Neural progenitor cell (in vitro differentiated cells): ENCODE measurements at regions not wholly inside any gene's neighbourhood (a gene's known extent, or its start where the extent isn't known, plus 50 kb on each side); places are given as distances from the start of the nearest gene placed in this dataset.

Experiments
- EZH2phosphoT487 ChIP-seq: fragments of 200-600 bp; sonication (generic); IDR thresholded peaks from 2 replicates; pipeline ENCODE4 v1.6.1; 2017; ENCODE audit warnings: antibody characterized with exemption
- TF ChIP-seq, protein P1 (sequence below): fragments of 200-600 bp; sonication (generic); IDR thresholded peaks from 2 replicates; pipeline ENCODE4 v1.5.1; 2017; ENCODE audit warnings: antibody characterized with exemption, mild to moderate bottlenecking

- no peak for TF ChIP-seq EZH2phosphoT487
- TF ChIP-seq, protein P1, sequence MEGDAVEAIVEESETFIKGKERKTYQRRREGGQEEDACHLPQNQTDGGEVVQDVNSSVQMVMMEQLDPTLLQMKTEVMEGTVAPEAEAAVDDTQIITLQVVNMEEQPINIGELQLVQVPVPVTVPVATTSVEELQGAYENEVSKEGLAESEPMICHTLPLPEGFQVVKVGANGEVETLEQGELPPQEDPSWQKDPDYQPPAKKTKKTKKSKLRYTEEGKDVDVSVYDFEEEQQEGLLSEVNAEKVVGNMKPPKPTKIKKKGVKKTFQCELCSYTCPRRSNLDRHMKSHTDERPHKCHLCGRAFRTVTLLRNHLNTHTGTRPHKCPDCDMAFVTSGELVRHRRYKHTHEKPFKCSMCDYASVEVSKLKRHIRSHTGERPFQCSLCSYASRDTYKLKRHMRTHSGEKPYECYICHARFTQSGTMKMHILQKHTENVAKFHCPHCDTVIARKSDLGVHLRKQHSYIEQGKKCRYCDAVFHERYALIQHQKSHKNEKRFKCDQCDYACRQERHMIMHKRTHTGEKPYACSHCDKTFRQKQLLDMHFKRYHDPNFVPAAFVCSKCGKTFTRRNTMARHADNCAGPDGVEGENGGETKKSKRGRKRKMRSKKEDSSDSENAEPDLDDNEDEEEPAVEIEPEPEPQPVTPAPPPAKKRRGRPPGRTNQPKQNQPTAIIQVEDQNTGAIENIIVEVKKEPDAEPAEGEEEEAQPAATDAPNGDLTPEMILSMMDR = no peak
Observed at GRCh38 chr10:78214955-78215354, 181.3 kb downstream of the RPS24 start.
